AG09309 (cell line): ENCODE measurements at regions not wholly inside any gene's neighbourhood (a gene's known extent, or its start where the extent isn't known, plus 50 kb on each side); places are given as distances from the start of the nearest gene placed in this dataset.
"Not testable (repeated sequence)": the region's sequence is repeated elsewhere in the genome, so short reads cannot be mapped to it uniquely, and the experiment has no call there.

Source experiments
- DNase-seq: peaks from one replicate; pipeline ENCODE4 v3.0.0-alpha.2; 2010; ENCODE audit warnings: low read depth
- H3K4me3 ChIP-seq: 2 replicates; pipeline ENCODE4 v1.5.1; 2011; ENCODE audit warnings: mild to moderate bottlenecking, low read depth, low read length, moderate library complexity; ENCODE audit not compliant: control insufficient read depth
- CTCF ChIP-seq: IDR thresholded peaks from 2 replicates; pipeline ENCODE4 v1.5.1; 2011; ENCODE audit warnings: mild to moderate bottlenecking, low read depth, low read length, inconsistent platforms; ENCODE audit not compliant: insufficient read depth, control insufficient read depth; ENCODE audit errors: missing control alignments

DNA sequence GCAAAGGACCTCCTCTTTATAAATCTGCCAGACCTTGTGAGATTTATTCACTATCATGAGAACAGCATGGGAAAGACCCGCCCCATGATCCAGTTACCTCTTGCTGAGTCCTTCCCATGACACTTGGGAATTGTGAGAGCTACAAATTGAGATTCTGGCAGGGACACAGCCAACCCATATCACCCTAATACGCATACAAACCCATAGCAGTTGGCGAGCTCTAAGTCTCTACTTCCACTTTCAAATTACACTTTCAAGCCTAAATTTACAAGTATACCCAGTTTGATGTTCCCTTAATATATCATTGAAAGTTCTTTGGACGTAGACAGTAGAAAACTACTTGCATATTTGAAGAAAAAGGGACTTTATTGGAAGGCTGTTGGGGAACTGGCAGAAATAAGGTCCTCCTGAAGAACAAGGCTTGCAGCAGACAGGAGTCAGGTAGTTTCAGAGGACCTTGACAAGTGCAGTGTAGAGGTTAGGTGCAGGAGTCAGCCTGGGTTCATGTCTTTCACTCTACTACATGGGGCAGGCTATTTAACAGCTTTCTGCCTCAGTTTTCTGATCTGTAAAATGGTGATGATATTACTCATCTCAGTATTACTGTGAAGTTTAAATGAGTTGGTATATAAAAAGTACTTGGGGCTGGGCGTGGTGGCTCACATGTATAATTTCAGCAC is 107.9 kb upstream of the EEF2KMT start:
- no peak for DNase-seq
- TF ChIP-seq CTCF = no peak
- H3K4me3 ChIP-seq = no peak overlapping the region

GRCh38 chr16:5203675-5204074 is 106.1 kb upstream of the EEF2KMT start:
- not testable (repeated sequence) for DNase-seq, H3K4me3 ChIP-seq

DNA sequence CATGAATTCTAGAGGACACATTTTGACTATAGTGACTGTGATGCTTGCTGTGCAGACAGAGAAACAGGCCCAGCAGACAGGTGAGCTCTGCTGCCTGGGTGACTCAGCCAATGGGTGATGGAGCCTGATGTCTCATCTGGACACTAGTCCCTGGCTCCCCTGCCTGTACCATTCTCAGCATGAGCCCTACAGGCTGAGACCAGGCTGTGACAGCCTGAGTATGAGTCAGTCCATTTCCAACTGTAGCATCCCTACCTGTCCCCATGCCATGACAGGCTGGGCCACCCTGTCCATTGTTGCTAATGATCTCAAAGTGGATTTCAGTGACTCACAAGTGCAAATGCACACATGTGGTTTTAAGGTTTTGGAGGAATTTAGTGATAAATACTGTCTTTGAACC is 102.5 kb upstream of the EEF2KMT start:
- DNase-seq = no peak
- TF ChIP-seq CTCF = no peak
- no peak overlapping the region for H3K4me3 ChIP-seq

- no peak for TF ChIP-seq CTCF
- no peak overlapping the region for H3K4me3 ChIP-seq
- DNase-seq = no peak
Measured at GRCh38 chr16:5196204-5196603, 98.6 kb upstream of the EEF2KMT start.

DNA sequence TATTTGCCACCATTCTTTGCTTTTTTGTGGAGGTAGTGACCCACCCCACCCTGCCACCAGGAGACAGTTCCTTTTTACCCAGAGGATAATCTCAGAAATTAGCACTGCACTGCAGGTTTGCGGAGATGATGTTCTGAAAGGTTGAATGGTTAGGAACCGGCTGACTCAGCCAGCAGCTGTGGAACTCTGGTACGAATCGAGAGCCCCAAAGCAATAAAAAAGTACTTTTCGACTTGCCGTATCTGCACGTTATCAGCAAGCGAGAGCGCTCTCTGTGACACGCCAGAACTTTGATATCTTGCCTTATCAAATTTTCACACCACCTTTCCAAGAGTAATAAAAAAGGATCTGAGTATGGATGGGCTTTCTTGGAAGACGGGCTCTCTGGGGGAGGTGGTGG is 96.3 kb upstream of the EEF2KMT start:
- H3K4me3 ChIP-seq = no peak overlapping the region
- no peak for DNase-seq
- no peak for TF ChIP-seq CTCF

DNA sequence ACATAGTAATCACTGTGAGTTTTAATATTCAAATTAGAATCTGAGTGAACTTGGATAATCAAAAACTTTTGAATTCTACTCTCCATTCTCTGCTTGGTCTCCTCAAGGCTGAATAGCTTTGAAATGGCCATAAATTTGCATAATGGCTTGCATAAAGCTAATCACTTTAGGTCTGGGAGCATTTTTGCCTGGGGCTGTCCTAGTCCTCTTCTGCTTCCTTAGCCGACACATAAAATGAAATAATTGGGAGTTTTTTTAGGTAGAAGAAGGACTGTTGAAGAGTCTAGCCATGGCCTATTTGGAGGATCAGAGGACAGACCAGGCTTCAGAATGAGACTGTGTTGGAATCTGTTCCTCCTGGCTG is 91.4 kb upstream of the EEF2KMT start:
- TF ChIP-seq CTCF = no peak
- no peak for DNase-seq
- no peak overlapping the region for H3K4me3 ChIP-seq

DNA sequence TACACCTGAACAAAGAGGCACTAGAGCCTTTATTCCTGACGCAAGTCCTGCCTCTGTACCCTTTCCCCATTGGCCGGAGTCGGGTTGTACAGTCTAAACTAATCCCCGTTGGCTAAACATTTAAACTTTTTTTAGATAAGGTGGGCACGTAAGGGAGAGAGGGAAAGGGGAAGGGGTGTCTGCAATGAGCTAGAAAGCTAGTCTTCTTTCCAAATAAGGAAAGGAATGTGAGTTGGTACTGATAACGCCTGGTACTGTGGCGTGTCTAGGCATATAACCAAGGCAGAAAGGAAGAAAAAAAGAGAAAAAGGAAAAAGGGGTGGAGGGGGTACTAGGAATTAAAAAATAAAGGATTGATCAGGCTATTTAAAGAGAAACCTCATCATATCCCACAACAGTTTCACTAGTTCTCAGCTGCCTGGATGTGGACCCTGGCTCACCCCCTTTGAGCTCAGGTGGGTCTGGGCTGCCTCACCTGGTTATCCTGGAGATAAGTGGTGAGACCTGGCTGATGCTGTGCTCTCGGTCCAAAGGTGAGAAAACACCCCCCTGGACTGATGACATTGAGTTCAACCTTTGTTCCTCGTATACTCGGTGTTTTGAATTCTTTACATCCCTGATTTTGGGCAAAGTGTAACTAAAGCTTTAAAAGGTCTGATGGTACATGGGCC is 90.9 kb upstream of the EEF2KMT start:
- H3K4me3 ChIP-seq = no peak overlapping the region
- no peak for DNase-seq
- no peak for TF ChIP-seq CTCF
